ENCODE measurements at regions not wholly inside any gene's neighbourhood (a gene's known extent, or its start where the extent isn't known, plus 50 kb on each side); places are given as distances from the start of the nearest gene placed in this dataset. TPM values are rescaled to one million over a fixed set of nuclear protein-coding genes. Genes with fewer than 3 reads are reported as not detected.
"Not testable (repeated sequence)": the region's sequence is repeated elsewhere in the genome, so short reads cannot be mapped to it uniquely, and the experiment has no call there.

DNA sequence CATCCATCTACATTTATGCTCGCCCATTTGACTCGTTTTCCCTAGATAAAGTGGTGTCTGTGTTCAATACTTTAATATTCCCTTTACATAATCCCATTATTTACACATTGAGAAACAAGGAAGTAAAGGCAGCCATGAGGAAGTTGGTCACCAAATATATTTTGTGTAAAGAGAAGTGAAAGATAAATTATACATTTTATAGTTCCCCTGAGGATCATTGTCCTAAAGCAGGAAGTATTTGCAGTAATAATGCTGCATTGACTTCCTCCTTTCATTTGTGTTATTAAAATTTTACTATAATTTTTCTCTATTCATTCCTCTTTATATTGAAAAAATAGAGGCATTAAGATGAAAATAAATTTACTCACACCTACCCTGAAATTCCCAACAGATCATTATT, 198.5 kb upstream of the POTEB3 start:
- ATAC-seq; H3K4me3 ChIP-seq; DNase-seq; H3K36me3 ChIP-seq (ENCODE audit: low read depth); H3K4me1 ChIP-seq (ENCODE audit: low read depth); intact Hi-C loops (cut with DNase I, micrococcal nuclease); H3K9me3 ChIP-seq: not testable (repeated sequence)

DNA sequence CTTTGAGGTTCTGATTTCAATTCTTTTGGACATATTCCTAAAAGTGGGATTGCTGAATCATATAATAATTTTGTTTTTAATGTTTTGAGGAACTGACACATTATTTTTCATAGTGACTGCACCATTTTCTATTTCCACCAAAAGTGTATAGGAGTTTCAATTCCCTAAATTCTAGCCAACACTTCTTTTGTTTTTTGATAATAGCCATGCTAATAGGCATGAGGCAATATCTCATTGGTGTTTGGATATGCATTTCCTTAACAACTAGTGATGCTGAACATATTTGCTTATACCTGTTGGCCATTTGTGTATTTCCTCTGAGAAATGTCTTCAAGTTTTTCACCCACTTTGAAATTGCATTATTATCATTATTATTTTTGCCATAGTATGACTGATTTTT, 186.4 kb upstream of the POTEB3 start:
- H3K4me1 ChIP-seq (ENCODE audit: low read depth); DNase-seq; H3K9me3 ChIP-seq; intact Hi-C loops (cut with DNase I, micrococcal nuclease); H3K36me3 ChIP-seq (ENCODE audit: low read depth); ATAC-seq; H3K4me3 ChIP-seq: not testable (repeated sequence)

DNA sequence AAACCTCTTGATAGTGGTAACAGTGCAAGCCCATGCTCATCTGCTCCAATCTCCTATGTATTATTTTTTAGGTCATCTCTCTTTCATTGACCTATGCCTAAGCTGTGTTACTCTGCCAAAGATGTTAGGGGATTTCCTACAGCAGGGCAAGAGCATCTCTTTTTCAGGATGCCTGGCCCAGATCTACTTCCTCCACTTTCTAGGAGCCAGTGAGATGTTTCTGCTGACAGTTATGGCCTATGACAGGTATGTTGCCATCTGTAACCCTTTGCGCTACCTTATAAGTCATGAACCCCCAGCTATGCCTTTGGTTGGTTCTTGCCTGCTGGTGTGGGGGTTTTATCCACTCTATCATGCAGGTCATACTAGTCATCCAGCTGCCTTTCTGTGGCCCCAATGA, 168.9 kb upstream of the POTEB3 start:
- intact Hi-C loops (cut with DNase I, micrococcal nuclease); H3K4me1 ChIP-seq (ENCODE audit: low read depth); H3K36me3 ChIP-seq (ENCODE audit: low read depth); H3K4me3 ChIP-seq; H3K9me3 ChIP-seq; DNase-seq; ATAC-seq: not testable (repeated sequence)

- ATAC-seq: not testable (repeated sequence)
Measured at GRCh38 chr15:21565426-21565825, 125.1 kb upstream of the POTEB3 start.

DNA sequence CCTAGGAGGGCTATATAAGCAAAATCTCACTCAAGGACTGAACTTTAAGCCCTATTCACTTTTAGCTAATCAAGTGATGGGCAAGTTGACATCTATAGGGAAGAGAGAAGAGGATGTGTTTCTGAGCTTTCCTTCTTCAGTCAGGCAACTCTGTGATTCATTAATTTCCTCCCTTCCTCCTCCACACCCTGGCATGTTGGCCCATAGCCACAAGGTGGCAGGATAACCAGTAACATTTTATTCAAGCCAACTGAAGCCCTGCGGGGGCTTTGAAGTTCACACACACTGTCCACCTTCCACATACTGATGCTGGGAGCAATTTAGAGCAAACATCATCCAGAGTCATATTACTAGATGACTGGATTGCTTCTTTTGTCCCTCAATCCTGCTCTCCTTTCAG, 111.5 kb upstream of the POTEB3 start:
- H3K4me1 ChIP-seq (ENCODE audit: low read depth); H3K9me3 ChIP-seq; intact Hi-C loops (cut with DNase I, micrococcal nuclease); H3K4me3 ChIP-seq; DNase-seq; H3K36me3 ChIP-seq (ENCODE audit: low read depth): not testable (repeated sequence)
- ATAC-seq: peak; percentile 75

More at GRCh38 chr15:21565426-21565825, 125.1 kb upstream of the POTEB3 start:
- H3K4me1 ChIP-seq (ENCODE audit: low read depth); intact Hi-C loops (cut with DNase I, micrococcal nuclease); H3K9me3 ChIP-seq; H3K36me3 ChIP-seq (ENCODE audit: low read depth); H3K4me3 ChIP-seq; DNase-seq: not testable (repeated sequence)

DNA sequence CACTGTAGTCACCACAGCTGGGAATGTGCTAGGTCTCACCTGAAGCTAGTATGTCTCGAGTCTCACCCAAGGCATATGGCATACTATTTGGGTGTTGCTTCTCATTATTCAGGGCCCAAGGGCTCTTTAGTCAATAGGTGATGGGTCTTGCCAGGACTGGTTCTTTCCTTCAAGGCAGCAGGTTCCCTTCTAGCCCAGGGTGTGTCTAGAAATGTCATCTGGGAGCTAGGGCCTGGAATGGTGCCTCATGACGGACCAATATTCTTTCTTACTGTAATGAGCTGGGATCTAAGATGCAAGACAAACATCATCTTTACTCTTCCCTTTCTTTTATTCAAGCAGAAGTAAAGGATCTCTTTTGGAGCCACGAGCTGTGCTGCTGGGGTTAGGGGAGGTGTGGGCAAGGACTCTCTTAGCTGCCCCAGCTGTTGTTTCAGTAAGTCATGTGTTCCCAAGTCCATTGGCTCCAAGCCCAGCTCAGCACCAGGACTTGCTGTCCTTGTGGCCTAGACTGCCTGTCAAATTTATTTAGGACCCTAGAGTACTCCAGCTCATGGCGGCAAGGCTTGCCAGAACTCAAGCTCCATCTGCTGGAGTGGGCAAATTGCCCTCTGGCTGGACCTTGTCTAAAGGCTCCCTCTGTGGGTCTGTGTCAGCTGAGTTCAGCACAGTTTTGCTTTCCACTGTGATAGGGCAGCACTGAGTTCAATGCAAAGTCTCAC, 106.0 kb upstream of the POTEB3 start:
- H3K4me1 ChIP-seq (ENCODE audit: low read depth); intact Hi-C loops (cut with DNase I, micrococcal nuclease); DNase-seq; H3K9me3 ChIP-seq; H3K4me3 ChIP-seq; H3K36me3 ChIP-seq (ENCODE audit: low read depth): not testable (repeated sequence)
- peak; percentile 59 for ATAC-seq

- H3K4me3 ChIP-seq; intact Hi-C loops (cut with DNase I, micrococcal nuclease); ATAC-seq; H3K4me1 ChIP-seq (ENCODE audit: low read depth); DNase-seq; H3K36me3 ChIP-seq (ENCODE audit: low read depth): not testable (repeated sequence)
- H3K9me3 ChIP-seq: peaks cover 29% of the 10 kb centered on the region
Measured at GRCh38 chr15:21532785-21533184, 92.5 kb upstream of the POTEB3 start.

DNA sequence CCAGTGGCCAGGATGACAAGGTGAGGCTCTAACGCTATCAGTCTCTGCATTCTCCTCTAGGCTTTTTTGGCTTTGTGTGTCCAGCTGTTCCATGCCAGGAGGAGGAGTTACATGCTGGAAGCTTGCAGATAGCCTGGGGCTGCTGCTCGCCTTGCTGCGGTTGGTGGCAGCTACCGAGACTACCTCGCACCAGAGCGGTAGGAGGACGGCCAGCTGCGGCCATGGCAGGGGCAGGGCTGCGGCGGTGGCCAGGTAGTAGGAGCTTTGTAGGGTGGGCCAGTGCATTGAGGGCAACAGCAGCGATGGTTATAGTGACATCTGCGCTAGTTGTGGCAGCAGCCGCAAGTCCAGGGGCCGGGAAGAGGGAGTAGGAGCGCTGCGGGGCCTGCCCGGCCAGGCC, 75.9 kb upstream of the POTEB3 start:
- ATAC-seq; H3K4me3 ChIP-seq; intact Hi-C loops (cut with DNase I, micrococcal nuclease); H3K4me1 ChIP-seq (ENCODE audit: low read depth); H3K36me3 ChIP-seq (ENCODE audit: low read depth); DNase-seq; H3K9me3 ChIP-seq: not testable (repeated sequence)

GRCh38 chr15:21515296-21515695, 75.0 kb upstream of the POTEB3 start:
- intact Hi-C loops (cut with DNase I, micrococcal nuclease); H3K4me1 ChIP-seq (ENCODE audit: low read depth); H3K36me3 ChIP-seq (ENCODE audit: low read depth); H3K9me3 ChIP-seq; DNase-seq; H3K4me3 ChIP-seq; ATAC-seq: not testable (repeated sequence)

GRCh38 chr15:21503021-21503420, 62.7 kb upstream of the POTEB3 start:
- ATAC-seq; H3K9me3 ChIP-seq; intact Hi-C loops (cut with DNase I, micrococcal nuclease); DNase-seq; H3K4me3 ChIP-seq; H3K4me1 ChIP-seq (ENCODE audit: low read depth); H3K36me3 ChIP-seq (ENCODE audit: low read depth): not testable (repeated sequence)

Small RNAs in the stretch of these regions (microRNA-seq; reads per million reads assigned to microRNA genes)
- not detected for gene MIR5701-2

Measured in mucosa of descending colon (tissue), 3 donors.